ENCODE measurements at regions not wholly inside any gene's neighbourhood (a gene's known extent, or its start where the extent isn't known, plus 50 kb on each side); places are given as distances from the start of the nearest gene placed in this dataset.
"Not testable (repeated sequence)": the region's sequence is repeated elsewhere in the genome, so short reads cannot be mapped to it uniquely, and the experiment has no call there.

DNA sequence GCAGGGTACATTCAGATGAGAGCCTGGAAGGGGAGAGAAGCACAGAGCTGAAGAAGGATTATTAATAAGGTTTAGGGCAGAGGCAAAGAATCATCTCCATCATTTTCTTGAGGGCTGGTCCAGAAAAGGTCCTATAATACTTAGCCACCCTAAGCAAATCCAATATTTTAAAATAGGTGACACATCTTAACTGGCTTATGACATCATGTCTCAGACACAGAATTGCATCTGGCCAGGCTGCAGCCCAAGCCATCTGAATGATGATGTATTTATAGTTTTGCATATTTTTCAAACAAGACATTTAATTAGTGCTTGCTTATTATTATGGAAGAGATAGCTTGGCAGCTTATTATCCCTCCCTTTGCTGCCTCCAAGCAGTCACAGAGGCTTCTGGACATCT, 571.3 kb downstream of the SUCLG1 start:
- DNase-seq (ENCODE audit: low read depth in 2 of 2), result no peak

DNA sequence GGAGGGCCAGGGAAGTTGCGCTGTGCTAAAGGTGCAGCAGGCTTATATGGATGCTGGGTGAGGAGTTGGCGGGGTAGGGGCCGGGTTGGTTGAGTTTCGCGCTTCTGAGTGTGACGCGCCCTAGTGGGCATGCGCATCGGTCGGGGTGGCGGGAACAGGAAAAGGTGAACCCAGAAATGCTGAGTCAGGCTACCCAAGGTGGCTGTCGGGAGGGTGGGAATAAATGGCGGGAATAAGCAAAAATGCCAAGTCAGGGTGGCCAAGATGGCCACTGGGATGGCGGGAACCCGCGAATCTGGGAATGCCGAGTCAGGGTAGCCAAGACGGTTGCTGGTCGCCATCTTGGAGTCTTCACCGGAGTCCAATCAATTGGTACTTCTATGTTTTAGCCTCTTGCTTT, 580.0 kb downstream of the SUCLG1 start:
- DNase-seq (ENCODE audit: low read depth in 2 of 2), result no peak

DNA sequence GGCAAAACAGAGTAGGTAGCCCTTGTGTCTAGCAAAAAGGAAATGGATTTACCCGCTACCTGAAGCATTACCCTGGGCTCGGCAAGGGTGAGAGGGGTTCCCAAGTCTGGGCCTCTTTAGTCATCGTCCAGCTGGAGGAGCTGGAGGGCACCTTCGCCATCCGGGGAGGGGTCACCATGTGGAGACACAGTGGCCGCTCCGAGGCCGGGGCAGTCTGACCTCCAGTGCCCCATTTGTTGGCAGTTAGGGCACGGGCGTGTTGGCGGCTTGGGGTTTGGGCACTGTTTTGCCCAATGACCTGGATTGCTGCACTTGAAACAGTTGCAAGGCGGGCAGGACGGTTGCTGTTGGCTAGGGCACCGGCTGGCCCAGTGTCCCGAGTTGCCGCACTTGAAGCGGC, 581.8 kb downstream of the SUCLG1 start:
- not testable (repeated sequence) for DNase-seq (ENCODE audit: low read depth in 2 of 2)

DNA sequence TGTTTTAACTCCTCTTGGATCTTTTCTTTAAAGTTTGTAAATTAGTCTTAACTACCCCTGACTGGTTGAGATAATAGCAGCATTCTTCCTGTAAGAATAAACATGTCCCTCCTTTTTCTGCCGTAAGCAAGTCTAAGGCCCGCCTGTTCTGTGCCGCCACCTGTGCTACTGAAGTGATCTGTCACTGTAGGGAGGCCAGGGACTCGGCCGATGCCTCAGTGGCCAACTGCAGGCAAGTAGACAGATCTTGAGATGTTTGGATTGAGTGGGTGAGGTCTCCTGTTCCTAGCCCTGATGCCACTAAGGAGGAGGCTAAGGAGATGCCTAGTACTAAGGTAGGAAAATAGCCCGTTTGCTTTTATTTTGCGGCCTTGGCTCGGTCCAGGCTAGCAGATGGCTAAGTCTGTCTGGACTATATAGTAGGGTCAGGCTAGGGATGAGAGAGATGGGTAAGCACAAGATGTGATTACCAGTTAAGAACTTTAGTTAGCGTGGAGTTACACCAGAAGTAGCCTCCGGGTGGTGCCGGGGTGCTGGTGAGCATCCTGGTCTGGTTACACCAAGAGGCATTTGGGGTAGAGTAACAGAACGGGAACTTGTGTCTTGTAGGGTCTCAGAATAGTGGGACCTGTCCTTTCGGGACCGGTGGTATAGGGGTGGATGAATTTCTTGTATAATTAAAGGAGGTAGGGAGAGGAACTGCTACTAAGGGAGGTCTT, 584.2 kb downstream of the SUCLG1 start:
- no peak for DNase-seq (ENCODE audit: low read depth in 2 of 2)

DNA sequence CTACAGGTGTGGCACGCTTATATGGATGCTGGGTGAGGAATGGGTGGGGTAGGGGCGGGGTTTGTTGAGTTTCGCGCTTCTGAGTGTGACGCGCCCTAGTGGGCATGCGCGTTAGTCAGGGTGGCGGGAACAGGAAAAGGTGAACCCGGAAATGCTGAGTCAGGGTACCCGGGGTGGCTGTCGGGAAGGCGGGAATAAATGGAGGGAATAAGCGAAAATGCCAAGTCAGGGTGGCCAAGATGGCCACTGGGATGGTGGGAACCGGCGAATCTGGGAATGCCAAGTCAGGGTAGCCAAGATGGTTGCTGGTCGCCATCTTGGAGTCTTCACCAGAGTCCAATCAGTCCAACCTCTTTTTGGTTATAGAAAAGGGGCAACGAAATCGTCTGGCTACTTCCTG, 585.0 kb downstream of the SUCLG1 start:
- no peak for DNase-seq (ENCODE audit: low read depth in 2 of 2)

DNA sequence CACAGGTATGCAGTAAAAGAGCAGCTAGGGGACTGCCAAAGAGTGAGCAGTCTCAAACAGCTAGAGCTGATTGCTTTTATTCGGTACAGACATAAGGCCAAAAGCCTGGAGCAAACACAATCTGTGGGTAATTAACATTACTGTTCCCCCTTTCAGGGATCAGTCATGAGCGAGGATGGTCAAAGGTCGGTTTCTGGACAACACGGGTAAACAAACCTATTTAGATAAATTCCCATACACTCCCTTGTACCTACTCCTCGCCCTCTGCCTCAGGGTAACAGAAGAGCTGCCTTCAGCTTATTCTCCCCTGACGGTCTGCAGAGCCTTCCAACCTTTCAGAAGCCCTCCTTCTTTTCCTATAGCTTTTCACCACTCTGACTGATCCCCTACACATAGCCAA, 586.0 kb downstream of the SUCLG1 start:
- DNase-seq (ENCODE audit: low read depth in 2 of 2), result no peak

DNA sequence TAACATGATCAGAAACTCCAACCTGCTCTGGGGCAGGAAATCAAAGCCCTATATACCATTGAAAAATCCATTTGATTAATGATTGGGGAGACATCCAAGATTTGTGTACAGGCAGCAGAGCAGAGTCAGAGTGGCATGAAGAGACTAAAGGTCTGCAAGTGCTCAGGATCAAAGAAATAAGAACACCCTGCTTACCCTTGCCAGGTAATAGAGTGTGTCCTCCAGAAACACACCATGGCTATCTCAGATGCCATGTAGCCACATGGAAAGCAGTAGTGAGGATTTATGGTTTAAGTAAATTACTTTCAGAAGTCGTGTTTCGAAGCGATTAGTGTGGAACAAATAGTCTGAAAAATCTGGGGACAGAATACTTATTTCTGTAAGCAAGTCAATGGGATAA, 592.9 kb downstream of the SUCLG1 start:
- no peak for DNase-seq (ENCODE audit: low read depth in 2 of 2)

DNA sequence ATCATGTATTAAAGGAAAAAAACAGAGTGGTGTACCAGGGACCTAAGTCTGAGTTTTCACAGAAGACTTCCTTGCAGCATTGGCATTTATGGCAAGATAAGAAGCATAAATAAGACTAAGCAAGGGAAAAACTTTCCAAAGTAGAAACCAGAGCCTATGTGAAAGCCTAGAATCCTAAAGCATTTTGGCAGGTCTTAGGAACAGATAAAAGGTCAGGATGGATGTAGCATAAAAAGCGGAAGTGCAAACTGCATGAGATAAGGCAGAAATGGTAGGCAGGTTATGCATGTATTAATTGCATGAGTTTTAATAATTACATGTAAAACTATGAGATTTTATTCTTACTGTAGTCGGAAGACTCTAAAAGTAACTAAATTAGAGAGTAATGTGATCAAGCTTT, 596.5 kb downstream of the SUCLG1 start:
- no peak for DNase-seq (ENCODE audit: low read depth in 2 of 2)

DNA sequence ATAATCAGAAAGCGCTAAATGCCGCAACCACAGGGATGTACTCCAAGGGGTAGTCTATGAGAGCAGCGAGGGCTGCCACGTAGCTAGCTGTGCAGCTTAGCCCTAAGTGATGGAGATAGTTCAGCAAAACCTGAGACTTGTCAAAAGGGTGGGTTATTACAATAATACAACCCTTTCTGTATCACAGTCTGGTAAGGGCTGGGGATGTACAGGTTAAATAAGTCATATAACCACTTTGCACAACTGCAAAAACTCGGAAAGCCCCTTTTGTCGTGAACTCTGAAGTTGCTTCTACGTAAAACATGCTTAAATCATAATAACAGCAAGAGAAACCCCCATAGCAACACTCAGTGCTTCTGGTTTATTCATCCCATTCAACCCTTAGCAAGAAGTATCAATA, 598.8 kb downstream of the SUCLG1 start:
- DNase-seq (ENCODE audit: low read depth in 2 of 2), result no peak

DNA sequence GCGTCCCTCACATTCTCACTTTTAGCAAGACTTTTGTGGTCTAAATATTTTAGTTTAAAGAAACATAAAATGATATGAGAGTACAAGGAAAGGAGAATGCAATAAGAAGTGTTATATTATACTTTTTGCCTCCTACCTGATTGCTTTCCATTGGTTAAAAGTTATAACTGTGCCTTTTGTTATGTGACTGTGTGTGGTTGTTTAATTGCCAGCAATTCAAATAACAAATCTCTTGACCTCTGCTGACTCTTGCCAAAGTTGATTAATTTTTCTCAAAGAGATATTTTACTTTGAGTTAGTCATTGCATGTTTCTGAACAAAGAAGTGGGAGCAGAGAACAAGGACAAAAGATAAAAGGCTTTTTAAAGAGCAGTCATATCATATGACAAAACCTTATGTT, 599.5 kb downstream of the SUCLG1 start:
- no peak for DNase-seq (ENCODE audit: low read depth in 2 of 2)

DNA sequence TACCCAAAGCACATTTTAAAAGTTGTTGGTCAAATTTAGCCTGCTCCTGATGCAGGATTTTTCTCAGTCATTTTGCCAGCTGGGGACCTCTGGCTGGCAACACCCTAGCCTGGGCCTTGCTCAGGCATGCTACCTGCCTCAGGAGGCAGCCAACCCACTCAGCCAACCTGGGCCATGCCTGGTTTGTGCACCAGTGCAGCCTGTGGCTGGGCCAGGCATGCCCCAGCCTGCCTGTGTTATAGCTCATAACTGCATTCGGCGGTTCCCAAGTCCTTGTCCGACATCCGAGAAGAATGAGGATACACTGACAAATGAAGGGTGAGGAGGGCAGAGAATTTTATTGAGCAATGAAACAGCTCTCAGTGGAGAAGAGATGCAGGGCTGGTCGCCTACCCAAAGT, 608.0 kb downstream of the SUCLG1 start:
- no peak for DNase-seq (ENCODE audit: low read depth in 2 of 2)

DNA sequence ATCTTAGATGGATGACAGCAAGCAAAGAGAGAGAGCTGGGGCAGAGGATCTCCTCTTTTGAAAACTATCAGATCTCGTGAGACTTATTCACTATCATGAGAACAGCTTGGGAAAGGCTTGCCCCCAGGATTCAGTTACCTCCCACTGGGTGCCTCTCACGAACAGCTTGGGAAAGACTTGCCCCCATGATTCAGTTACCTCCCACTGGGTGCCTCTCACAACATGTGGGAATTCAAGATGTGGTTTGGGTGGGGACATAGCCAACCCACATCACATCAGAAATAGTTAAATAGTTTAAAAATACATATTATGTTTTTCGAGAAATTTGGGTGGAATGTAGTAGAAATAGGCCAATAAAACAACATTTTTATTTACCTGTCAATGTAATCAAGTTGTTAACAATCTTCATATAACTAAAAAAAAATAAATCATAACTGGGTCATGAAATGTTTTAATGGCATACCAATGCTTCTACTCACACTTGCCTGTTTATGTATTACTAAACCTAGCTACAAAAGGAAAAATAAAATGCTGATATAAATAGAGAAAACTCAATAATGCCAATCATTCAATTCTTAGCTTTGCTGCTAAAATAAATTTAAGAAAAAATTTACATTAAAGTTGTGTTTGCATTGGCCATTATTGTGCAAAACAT, 608.9 kb downstream of the SUCLG1 start:
- DNase-seq (ENCODE audit: low read depth in 2 of 2), result no peak

DNA sequence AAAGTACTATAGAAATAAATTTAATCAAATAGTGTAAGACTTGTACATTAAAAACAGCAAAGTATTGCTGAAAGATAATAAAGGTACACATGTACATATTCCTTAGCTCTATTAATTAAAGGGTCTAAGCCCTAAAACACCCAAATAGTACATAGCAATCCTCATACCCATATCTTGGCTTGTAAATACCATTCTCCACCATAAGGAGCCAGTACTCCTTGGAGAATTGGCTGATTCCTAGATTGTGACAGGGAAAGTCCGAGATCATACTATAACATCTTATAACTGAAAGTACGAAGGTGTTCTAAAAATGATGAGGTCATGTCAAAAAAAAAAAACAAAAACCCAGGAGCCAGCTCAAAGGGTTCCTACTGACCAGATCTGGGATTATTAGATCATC, 614.6 kb downstream of the SUCLG1 start:
- no peak for DNase-seq (ENCODE audit: low read depth in 2 of 2)

DNA sequence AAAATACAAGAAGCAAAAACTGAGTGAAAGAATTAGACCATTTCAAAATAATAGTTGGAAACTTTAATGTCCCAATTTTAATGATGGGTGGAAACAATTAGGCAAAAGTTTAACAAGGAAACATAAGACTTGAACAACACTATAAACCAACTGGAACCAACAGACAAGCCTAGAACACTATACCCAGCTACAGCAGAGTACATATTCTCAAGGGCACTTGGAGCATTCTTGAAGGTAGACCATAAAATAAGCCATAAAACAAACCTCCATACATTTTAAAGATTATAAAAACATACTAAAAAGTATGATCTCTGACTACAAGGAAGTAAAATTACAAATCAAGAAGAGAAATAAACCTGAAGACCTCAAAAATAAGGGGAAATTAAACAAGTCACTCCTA, 616.7 kb downstream of the SUCLG1 start:
- no peak for DNase-seq (ENCODE audit: low read depth in 2 of 2)

DNA sequence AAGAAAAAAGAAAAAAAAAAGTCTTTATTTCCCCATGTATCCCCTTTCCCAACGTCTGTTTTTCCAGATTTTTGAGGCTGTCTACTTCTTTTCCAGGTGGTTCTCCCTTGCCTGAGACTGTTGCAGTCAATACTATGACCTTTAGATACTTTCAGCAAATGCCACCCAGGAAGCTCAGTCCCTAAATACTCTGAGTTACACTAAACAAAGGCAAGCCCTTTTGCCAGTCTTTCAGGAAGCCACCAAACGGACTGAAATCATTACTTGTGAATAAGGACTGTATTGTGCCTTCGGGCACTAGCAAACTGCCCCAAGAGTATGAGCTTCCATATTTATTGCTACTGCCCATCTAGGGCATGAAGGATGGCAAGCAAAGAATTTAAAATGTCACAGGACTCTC, 621.3 kb downstream of the SUCLG1 start:
- no peak for DNase-seq (ENCODE audit: low read depth in 2 of 2)

DNA sequence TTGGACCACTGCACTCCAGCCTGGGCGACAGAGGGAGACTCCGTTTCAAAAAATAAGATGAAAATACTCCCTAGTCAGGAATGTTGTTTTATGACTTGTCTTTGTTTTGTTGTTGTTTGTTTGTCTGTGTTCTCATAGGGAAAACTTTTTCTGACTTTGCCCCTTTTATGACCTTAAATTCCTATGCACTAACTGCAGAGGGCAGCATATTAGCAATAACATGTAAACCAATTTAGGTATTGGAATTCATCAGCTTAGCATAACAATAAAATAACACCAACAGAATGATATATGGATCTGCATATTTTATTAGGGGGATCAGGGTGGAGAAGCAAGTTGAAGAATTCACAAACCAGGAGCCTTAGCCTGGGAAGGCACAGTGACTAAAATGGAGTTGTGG, 631.5 kb downstream of the SUCLG1 start:
- DNase-seq (ENCODE audit: low read depth in 2 of 2), result no peak

DNA sequence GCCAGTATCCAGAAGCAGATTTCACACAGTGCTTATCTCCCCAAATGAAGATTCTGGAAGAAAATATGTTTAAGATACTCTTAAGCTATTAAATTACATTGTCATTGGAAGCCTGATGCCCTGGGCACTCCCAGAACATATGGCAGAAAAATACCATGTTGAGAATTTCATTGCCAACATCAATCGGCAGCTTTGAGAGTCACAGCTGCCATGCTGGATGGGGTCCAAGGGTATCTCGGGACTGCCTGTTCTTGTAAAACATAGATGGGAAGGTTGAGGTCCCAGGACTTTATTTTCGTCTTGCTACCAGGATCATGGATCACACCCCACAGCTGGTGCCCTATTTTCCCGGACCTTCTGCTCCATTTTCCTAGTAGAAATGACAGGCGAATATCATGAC, 632.5 kb downstream of the SUCLG1 start:
- DNase-seq (ENCODE audit: low read depth in 2 of 2), result no peak

DNA sequence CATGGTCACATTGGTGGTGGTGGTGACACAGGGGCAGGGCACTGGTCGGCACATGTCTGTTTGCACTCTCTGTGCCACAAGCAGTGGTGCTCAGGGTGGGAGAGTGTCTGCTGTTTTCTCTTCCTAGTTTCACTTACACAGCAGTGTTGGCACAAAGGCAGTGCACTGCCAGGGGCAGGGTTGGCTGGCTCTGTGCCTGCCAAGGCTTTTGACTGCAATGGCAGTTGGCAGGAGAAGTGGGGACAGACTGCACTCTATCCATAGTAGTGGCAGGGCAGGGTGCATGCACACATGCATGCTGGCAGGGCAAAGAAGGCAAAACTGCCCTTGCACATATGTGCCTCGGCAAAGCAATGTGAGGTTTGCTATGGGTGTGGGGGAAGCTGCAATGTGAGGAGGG, 635.9 kb downstream of the SUCLG1 start:
- no peak for DNase-seq (ENCODE audit: low read depth in 2 of 2)

DNA sequence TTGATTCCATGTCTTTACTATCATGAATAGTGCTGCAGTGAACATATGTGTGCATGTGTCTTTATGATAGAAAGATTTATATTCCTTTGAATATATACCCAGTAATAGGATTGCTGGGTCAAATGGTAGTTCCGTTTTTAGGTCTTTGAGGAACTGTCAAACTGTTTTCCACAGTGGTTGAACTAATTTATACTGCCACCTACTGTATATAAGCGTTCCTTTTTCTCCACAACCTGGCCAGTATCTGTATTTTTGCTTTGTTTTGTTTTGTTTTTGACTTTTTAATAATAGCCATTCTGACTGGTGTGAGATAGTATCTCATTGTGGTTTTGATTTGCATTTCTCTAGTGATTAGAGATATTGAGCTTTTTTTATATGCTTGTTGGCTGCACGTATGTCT, 641.6 kb downstream of the SUCLG1 start:
- peak in 1 of 2 donors; percentile 2 for DNase-seq (ENCODE audit: low read depth in 2 of 2)

DNA sequence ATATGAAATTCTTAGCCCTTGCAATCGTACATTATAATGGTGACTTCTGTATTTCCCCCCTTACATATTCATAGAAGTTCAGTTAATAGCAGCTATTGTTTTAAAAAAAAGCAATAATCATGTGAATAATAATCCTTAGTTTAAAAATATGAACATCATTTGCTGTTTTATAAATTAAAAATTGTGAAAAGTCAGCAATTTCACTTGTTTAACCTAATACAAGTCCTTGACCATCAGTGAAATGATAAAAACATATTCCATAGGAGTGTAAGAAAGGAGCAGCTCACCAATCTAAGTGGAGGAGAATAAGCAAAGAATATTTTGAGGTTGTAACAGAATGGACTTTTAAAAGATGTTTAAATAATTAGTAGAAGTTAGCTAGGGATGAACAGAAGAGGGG, 650.2 kb downstream of the SUCLG1 start:
- no peak for DNase-seq (ENCODE audit: low read depth in 2 of 2)

DNA sequence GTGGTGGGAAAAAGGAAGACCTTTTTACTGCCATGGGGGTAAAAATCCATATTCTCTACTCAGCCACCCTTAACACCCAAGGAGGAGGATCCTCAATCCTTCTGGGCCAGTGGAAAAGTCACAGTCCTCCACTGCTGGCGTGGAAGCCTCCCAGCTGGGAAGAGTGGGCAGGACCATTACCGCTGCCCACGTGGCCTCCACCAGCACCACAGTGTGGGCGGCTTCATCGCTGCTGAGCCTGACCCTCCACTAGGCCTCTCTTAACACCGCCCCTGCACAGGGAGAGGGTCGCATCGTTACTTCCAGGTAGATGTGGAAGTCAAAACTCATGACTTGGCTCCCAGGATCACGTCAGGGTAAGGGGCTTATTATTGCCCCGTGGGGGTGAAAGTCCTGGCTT, 656.5 kb downstream of the SUCLG1 start:
- no peak for DNase-seq (ENCODE audit: low read depth in 2 of 2)

DNA sequence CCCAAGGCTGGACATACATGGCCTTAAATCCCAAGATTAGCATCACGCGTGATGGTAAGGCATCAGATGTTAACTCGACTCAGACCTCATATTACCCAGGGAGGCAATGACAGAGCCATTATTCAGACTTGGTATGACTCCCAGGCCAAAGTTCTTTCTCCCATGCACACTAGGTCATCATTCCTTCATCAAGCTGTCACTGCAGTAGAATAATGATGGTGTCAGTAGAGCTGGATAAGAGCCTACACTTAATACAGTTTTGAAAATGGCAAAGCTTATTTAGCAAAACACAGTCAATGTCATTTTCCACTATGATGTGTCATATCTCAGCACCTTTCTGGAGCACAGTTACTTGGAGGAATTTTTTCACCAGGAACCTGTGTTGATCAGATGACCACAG, 663.3 kb downstream of the SUCLG1 start:
- no peak for DNase-seq (ENCODE audit: low read depth in 2 of 2)

DNA sequence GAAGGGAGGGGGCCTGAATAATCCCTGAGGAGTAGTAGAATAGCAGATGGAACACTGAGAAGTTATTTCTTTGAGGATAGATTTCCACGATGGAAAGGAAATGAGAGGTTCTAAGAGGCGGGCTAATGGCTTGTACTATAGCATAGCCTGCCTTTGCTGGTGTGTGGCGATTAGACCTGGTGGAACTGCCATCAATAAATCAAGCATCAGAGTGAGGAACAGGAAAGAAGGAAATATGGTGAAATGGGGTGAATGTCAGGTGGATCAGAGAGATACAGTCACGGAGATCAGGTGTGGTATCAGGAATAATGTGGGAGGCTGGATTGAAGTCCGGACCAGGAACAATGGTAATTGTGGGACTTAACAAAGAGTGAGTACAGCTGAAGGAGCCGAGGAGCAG, 668.6 kb downstream of the SUCLG1 start:
- DNase-seq (ENCODE audit: low read depth in 2 of 2), result not testable (repeated sequence)

DNA sequence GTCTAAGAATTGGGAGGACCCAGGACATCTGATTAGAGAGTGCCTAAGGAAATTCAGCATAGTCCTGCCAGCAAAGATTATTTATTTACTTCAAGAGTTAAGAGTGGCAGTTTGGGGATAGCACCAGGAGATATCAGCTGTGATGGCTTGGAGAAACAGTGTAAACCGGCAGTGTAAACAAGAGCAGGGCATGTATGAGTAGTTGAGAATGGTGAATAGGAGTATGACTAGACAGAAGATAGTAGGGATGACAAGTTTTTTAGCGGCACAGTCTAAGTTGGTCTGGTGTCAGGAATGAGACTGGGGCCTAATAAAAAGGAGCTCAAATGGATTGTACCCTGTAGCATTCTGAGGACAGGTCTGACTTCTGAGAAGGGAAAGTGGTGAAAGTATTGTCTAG, 669.4 kb downstream of the SUCLG1 start:
- not testable (repeated sequence) for DNase-seq (ENCODE audit: low read depth in 2 of 2)
